PC-9 (cell line): ENCODE measurements at regions not wholly inside any gene's neighbourhood (a gene's known extent, or its start where the extent isn't known, plus 50 kb on each side); places are given as distances from the start of the nearest gene placed in this dataset.

ENCODE experiments used
- BruUV-seq: library from RNA; stranded (reverse); fragments of 400-500 nt; replicated peaks from 2 replicates; lab custom pipeline; 2021; lab: Mats Ljungman, UMichigan
- CTCF ChIA-PET: fragments of 300-600 bp; sonication (Branson Sonifier 250); formaldehyde crosslinking; loops from one replicate; lab custom pipeline; 2022; ENCODE audit warnings: antibody characterized with exemption; lab: Charles Lee
- POLR2A ChIA-PET: fragments of 300-600 bp; sonication (Branson Sonifier 250); formaldehyde crosslinking; loops from one replicate; lab custom pipeline; 2022; ENCODE audit warnings: antibody characterized with exemption; ENCODE audit not compliant: unreplicated experiment; lab: Charles Lee
- DNase-seq, 2 experiments: peaks; one replicate each; pipeline versions ENCODE4 v3.0.0 to v3.0.0-alpha.2; 2015 to 2022; ENCODE audit warnings: mixed read lengths in 1 of 2
- H2AFZ ChIP-seq: fragments of 200-600 bp; sonication (generic); 2 replicates; pipeline ENCODE4 v1.8.1; 2017; ENCODE audit warnings: antibody characterized with exemption
- H3F3A ChIP-seq: fragments of 200-600 bp; sonication (generic); 2 replicates; pipeline ENCODE4 v1.8.1; 2017; ENCODE audit warnings: antibody characterized with exemption, mild to moderate bottlenecking, low read depth; ENCODE audit not compliant: insufficient read depth
- H3K27ac ChIP-seq: fragments of 200-600 bp; sonication (generic); 2 replicates; pipeline ENCODE4 v1.6.1; 2016; ENCODE audit warnings: mixed run types
- H3K27me3 ChIP-seq: fragments of 200-600 bp; sonication (generic); 2 replicates; pipeline ENCODE4 v1.6.1; 2016; ENCODE audit warnings: low read depth, mixed run types; ENCODE audit not compliant: insufficient read depth
- H3K36me3 ChIP-seq: fragments of 200-600 bp; sonication (generic); 2 replicates; pipeline ENCODE4 v1.6.1; 2016; ENCODE audit warnings: low read depth, mixed run types
- H3K4me1 ChIP-seq: fragments of 200-600 bp; sonication (generic); replicated peaks from 2 replicates; pipeline ENCODE4 v1.6.1; 2016; ENCODE audit warnings: mixed run types; ENCODE audit not compliant: insufficient read depth
- H3K4me2 ChIP-seq: fragments of 200-600 bp; sonication (generic); 2 replicates; pipeline ENCODE4 v1.6.1; 2017; ENCODE audit warnings: mixed run types
- H3K4me3 ChIP-seq: fragments of 200-600 bp; sonication (generic); 2 replicates; pipeline ENCODE4 v1.6.1; 2016; ENCODE audit warnings: mixed run types
- H3K79me2 ChIP-seq: fragments of 200-600 bp; sonication (generic); 2 replicates; pipeline ENCODE4 v1.6.1; 2017; ENCODE audit warnings: low read depth, mixed run types
- H3K9me2 ChIP-seq: fragments of 200-600 bp; sonication (generic); 2 replicates; pipeline ENCODE4 v1.8.1; 2017; ENCODE audit warnings: mild to moderate bottlenecking; ENCODE audit not compliant: insufficient read depth
- H3K9me3 ChIP-seq: fragments of 200-600 bp; sonication (generic); 2 replicates; pipeline ENCODE4 v1.8.1; 2016; ENCODE audit warnings: low read depth; ENCODE audit not compliant: insufficient read depth
- H4K20me1 ChIP-seq: fragments of 200-600 bp; sonication (generic); 2 replicates; pipeline ENCODE4 v1.8.1; 2017; ENCODE audit not compliant: insufficient read depth
- EZH2 ChIP-seq: fragments of 200-600 bp; sonication (generic); IDR thresholded peaks from 2 replicates; pipeline ENCODE4 v1.8.0; 2017; ENCODE audit warnings: antibody characterized with exemption, low read depth
- intact Hi-C: fragments of 100-400 bp; cut with micrococcal nuclease; formaldehyde crosslinking; loops from one replicate; pipeline ENCODE4 v1.10.0; 2022; ENCODE audit not compliant: unreplicated experiment
- TF ChIP-seq, protein P1 (sequence below): fragments of 200-600 bp; sonication (generic); conservative IDR thresholded peaks from 2 replicates; pipeline ENCODE4 v1.6.1; 2017; ENCODE audit warnings: mixed run types, antibody characterized with exemption, mild to moderate bottlenecking, moderate library complexity

DNA sequence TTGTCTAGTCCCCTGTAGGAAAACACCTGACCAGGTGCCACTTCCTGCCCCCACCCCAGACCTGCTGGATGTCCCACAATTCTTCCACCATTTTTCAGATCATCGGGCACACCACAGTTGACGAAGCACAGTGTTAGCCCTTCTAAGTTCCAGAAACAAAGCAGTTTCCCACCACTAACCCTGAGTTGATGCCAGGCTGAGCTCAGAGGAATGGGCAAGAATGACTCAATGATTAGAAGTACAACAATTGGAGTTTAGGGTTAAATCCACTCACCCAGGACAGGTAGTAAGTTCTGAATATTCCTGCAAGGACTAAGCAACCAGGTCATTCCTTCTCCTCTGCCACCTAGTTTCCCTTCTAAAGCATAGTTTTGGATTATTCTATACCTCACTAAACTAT lies 979.8 kb downstream of the BCL11B start:
- Histone ChIP-seq H3K9me2 (no peaks in the 10 kb centered on the region), H3F3A (no peaks in the 10 kb centered on the region), H3K27me3 (no peaks in the 10 kb centered on the region), H3K36me3 (no peaks in the 10 kb centered on the region), H3K9me3 (no peaks in the 10 kb centered on the region), H4K20me1 (no peaks in the 10 kb centered on the region), H3K4me1 (no peaks in the 10 kb centered on the region), H3K27ac (no peak overlapping the region), H3K4me2 (no peak overlapping the region), H3K4me3 (no peak overlapping the region), H3K79me2 (no peaks in the 10 kb centered on the region), H2AFZ (no peak overlapping the region)
- no peak for DNase-seq
- CTCF ChIA-PET = no interaction called here
- intact Hi-C loops = no loop called here
- TF ChIP-seq EZH2 = no peak
- TF ChIP-seq, protein P1, sequence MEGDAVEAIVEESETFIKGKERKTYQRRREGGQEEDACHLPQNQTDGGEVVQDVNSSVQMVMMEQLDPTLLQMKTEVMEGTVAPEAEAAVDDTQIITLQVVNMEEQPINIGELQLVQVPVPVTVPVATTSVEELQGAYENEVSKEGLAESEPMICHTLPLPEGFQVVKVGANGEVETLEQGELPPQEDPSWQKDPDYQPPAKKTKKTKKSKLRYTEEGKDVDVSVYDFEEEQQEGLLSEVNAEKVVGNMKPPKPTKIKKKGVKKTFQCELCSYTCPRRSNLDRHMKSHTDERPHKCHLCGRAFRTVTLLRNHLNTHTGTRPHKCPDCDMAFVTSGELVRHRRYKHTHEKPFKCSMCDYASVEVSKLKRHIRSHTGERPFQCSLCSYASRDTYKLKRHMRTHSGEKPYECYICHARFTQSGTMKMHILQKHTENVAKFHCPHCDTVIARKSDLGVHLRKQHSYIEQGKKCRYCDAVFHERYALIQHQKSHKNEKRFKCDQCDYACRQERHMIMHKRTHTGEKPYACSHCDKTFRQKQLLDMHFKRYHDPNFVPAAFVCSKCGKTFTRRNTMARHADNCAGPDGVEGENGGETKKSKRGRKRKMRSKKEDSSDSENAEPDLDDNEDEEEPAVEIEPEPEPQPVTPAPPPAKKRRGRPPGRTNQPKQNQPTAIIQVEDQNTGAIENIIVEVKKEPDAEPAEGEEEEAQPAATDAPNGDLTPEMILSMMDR = no peak
- POLR2A ChIA-PET = no interaction called here
- BruUV-seq = no TSS peak

DNA sequence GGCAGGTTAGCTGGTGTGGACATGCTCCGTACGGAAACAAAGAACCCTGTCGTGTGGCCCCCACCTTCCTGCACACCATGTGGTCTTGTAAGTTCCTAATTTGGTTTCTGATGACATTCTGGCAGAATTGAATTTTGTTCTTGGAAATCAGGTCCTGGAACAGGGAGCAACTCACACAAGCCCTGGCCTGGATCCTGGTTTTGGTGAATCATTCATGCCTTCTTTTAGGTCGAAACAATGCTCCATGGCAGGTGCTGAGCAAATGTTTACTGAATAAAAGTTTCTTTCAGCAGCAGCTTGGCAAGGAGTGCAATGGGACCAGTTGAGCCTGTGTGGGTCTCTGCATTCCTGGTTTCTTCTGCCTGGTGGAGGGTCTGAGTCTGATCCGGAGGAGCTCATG lies 978.4 kb downstream of the BCL11B start:
- H3K27me3 ChIP-seq = no peaks in the 10 kb centered on the region
- H3K4me1 ChIP-seq = no peaks in the 10 kb centered on the region
- TF ChIP-seq, protein P1 = no peak
- no peak for TF ChIP-seq EZH2
- no peaks in the 10 kb centered on the region for H3F3A ChIP-seq
- DNase-seq = no peak
- intact Hi-C loops = no loop called here
- no peaks in the 10 kb centered on the region for H3K79me2 ChIP-seq
- H3K9me2 ChIP-seq = no peaks in the 10 kb centered on the region
- H3K36me3 ChIP-seq = no peaks in the 10 kb centered on the region
- ChIA-PET CTCF (no interaction called here), POLR2A (no interaction called here)
- no peak overlapping the region for H3K4me3 ChIP-seq
- no peak overlapping the region for H3K4me2 ChIP-seq
- no peaks in the 10 kb centered on the region for H3K9me3 ChIP-seq
- no peak overlapping the region for H2AFZ ChIP-seq
- H4K20me1 ChIP-seq = no peaks in the 10 kb centered on the region
- BruUV-seq = no TSS peak
- no peak overlapping the region for H3K27ac ChIP-seq

DNA sequence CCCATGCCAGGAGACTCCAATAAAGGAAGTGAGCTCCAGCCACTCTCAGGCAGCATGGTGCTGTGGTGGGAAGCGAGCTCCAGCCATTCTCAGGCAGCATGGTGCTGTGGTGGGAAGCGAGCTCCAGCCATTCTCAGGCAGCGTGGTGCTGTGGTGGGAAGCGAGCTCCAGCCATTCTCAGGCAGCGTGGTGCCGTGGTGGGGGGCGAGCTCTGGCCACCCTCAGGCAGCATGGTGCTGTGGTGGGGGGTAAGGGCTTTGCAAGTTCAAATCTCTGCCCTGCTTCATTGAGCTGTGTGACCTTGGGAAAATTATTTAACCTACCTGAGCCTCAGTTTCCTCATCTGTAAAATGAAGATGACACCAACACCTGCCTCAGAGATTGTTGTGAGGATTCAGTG lies 975.1 kb downstream of the BCL11B start:
- Histone ChIP-seq H3K36me3 (no peaks in the 10 kb centered on the region), H3K4me3 (no peak overlapping the region), H3K79me2 (no peaks in the 10 kb centered on the region), H2AFZ (no peak overlapping the region), H3K27ac (no peak overlapping the region), H3F3A (no peaks in the 10 kb centered on the region), H3K9me3 (no peaks in the 10 kb centered on the region), H3K4me1 (no peaks in the 10 kb centered on the region), H4K20me1 (no peaks in the 10 kb centered on the region), H3K27me3 (no peaks in the 10 kb centered on the region), H3K4me2 (no peak overlapping the region), H3K9me2 (no peaks in the 10 kb centered on the region)
- TF ChIP-seq, protein P1 = no peak
- TF ChIP-seq EZH2 = no peak
- ChIA-PET CTCF (no interaction called here), POLR2A (no interaction called here)
- BruUV-seq = no TSS peak
- intact Hi-C loops = no loop called here
- DNase-seq = no peak
